ENCODE measurements at regions not wholly inside any gene's neighbourhood (a gene's known extent, or its start where the extent isn't known, plus 50 kb on each side); places are given as distances from the start of the nearest gene placed in this dataset.

DNA sequence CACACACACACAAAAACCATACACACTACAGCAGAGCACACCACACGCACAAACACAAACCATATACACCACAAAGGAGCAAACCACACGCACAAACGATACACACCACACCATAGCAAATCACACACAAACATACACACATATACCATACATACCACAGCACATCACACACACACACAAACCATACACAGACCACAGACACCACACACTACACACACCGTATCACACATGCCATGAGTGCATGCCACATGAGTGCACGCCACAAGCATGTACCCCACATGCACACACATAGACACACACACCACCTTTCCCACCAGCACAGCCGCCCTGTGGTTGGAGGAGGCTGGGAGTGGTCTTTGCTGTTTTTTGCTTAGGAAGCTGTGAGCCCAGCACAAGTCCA is 517.1 kb upstream of the MYT1L start:
- intact Hi-C loops (cut with DNase I; ENCODE audit: low total_unique reads) (no loop called here), in situ Hi-C loops (cut with MboI; ENCODE audit: low pct_ligation_motif_present in 1 of 4, low pct_unique_long_range_greater_than_20kb in 1 of 4, low sequenced_read_pairs in 3 of 4) (no loop called here)
- Histone ChIP-seq H3K4me1 (no peaks in the 10 kb centered on the region), H3K36me3 (no peaks in the 10 kb centered on the region), H3K27ac (no peak overlapping the region), H3K9me3 (no peaks in the 10 kb centered on the region), H3K27me3 (no peaks in the 10 kb centered on the region), H3K4me3 (no peak overlapping the region)
- WGBS, 2 donors (ENCODE audit: low coverage in 1 of 2) = 92% methylated on average over 6 of the region's 6 CpGs; no CpG with 5 or more reads in 1 of the 2 donors
- TF ChIP-seq POLR2AphosphoS5 (IDR thresholded peaks at IDR 0.05) (no peak), CTCF (IDR thresholded peaks at IDR 0.05) (no peak), EP300 (IDR thresholded peaks at IDR 0.05; ENCODE audit: low read depth) (no peak), POLR2A (IDR thresholded peaks at IDR 0.05) (no peak)
- DNase-seq = no peak

- in situ Hi-C loops (cut with MboI; ENCODE audit: low pct_ligation_motif_present in 1 of 4, low pct_unique_long_range_greater_than_20kb in 1 of 4, low sequenced_read_pairs in 3 of 4) = no loop called here
- WGBS, 2 donors (ENCODE audit: low coverage in 1 of 2) = 63% methylated on average over 5 of the region's 5 CpGs; no CpG with 5 or more reads in 1 of the 2 donors
- no peaks in the 10 kb centered on the region for H3K4me1 ChIP-seq
- no peaks in the 10 kb centered on the region for H3K9me3 ChIP-seq
- no peaks in the 10 kb centered on the region for H3K27me3 ChIP-seq
- H3K36me3 ChIP-seq = no peaks in the 10 kb centered on the region
- H3K27ac ChIP-seq = no peak overlapping the region
- no peak for TF ChIP-seq EP300 (IDR thresholded peaks at IDR 0.05; ENCODE audit: low read depth)
- no peak for TF ChIP-seq POLR2AphosphoS5 (IDR thresholded peaks at IDR 0.05)
- no peak for TF ChIP-seq CTCF (IDR thresholded peaks at IDR 0.05)
- no peak for TF ChIP-seq POLR2A (IDR thresholded peaks at IDR 0.05)
- no peak overlapping the region for H3K4me3 ChIP-seq
- no peak for DNase-seq
- intact Hi-C loops (cut with DNase I; ENCODE audit: low total_unique reads) = no loop called here
These were observed 516.2 kb upstream of the MYT1L start for GRCh38 chr2:2847209-2847676.

GRCh38 chr2:2846332-2847208 is 515.5 kb upstream of the MYT1L start:
- intact Hi-C loops (cut with DNase I; ENCODE audit: low total_unique reads) (no loop called here), in situ Hi-C loops (cut with MboI; ENCODE audit: low pct_ligation_motif_present in 1 of 4, low pct_unique_long_range_greater_than_20kb in 1 of 4, low sequenced_read_pairs in 3 of 4) (no loop called here)
- H3K9me3 ChIP-seq = no peaks in the 10 kb centered on the region
- H3K27me3 ChIP-seq = no peaks in the 10 kb centered on the region
- no peaks in the 10 kb centered on the region for H3K4me1 ChIP-seq
- H3K36me3 ChIP-seq = no peaks in the 10 kb centered on the region
- DNase-seq = no peak
- H3K27ac ChIP-seq = no peak overlapping the region
- 40% methylated on average over 17 of the region's 17 CpGs; no CpG with 5 or more reads in 1 of the 2 donors for WGBS, 2 donors (ENCODE audit: low coverage in 1 of 2)
- no peak overlapping the region for H3K4me3 ChIP-seq
- TF ChIP-seq CTCF (IDR thresholded peaks at IDR 0.05) (no peak), EP300 (IDR thresholded peaks at IDR 0.05; ENCODE audit: low read depth) (no peak), POLR2A (IDR thresholded peaks at IDR 0.05) (no peak), POLR2AphosphoS5 (IDR thresholded peaks at IDR 0.05) (no peak)

GRCh38 chr2:2845806-2846315 is 514.8 kb upstream of the MYT1L start:
- H3K27ac ChIP-seq = no peak overlapping the region
- WGBS, 2 donors (ENCODE audit: low coverage in 1 of 2) = 60 to 74% methylated on average over 5 to 14 of the region's 14 CpGs
- no peaks in the 10 kb centered on the region for H3K36me3 ChIP-seq
- intact Hi-C loops (cut with DNase I; ENCODE audit: low total_unique reads) = no loop called here
- H3K4me1 ChIP-seq = no peaks in the 10 kb centered on the region
- no peaks in the 10 kb centered on the region for H3K9me3 ChIP-seq
- no peak overlapping the region for H3K4me3 ChIP-seq
- no peak for TF ChIP-seq POLR2A (IDR thresholded peaks at IDR 0.05)
- no peak for TF ChIP-seq EP300 (IDR thresholded peaks at IDR 0.05; ENCODE audit: low read depth)
- no peak for TF ChIP-seq POLR2AphosphoS5 (IDR thresholded peaks at IDR 0.05)
- no peak for TF ChIP-seq CTCF (IDR thresholded peaks at IDR 0.05)
- in situ Hi-C loops (cut with MboI; ENCODE audit: low pct_ligation_motif_present in 1 of 4, low pct_unique_long_range_greater_than_20kb in 1 of 4, low sequenced_read_pairs in 3 of 4) = no loop called here
- no peak for DNase-seq
- H3K27me3 ChIP-seq = no peaks in the 10 kb centered on the region
